H1 (cell line): ENCODE measurements at regions not wholly inside any gene's neighbourhood (a gene's known extent, or its start where the extent isn't known, plus 50 kb on each side); places are given as distances from the start of the nearest gene placed in this dataset.

Experiments
- CTCF ChIA-PET: fragments of 300-600 bp; sonication (Branson Sonifier 250); formaldehyde crosslinking; loops from one replicate; lab custom pipeline; 2021; ENCODE audit not compliant: partially characterized antibody; lab: Charles Lee
- POLR2A ChIA-PET: fragments of 300-600 bp; sonication (Branson Sonifier 250); formaldehyde crosslinking; loops from one replicate; lab custom pipeline; 2021; ENCODE audit warnings: inconsistent platforms; ENCODE audit not compliant: partially characterized antibody; lab: Charles Lee
- DNase-seq, 2 experiments: peaks; one replicate each; pipeline versions ENCODE4 v3.0.0 to v3.0.0-alpha.2; 2010 to 2022; ENCODE audit warnings: low spot score in 2 of 2, low read depth in 1 of 2, mixed read lengths in 1 of 2
- FAIRE-seq: peaks from 2 replicates; lab custom pipeline; 2011; peaks lifted over from hg19 to GRCh38; lab: Jason Lieb, UNC
- H2AFZ ChIP-seq: 2 replicates; pipeline ENCODE4 v1.8.1; 2012; ENCODE audit warnings: low read length, inconsistent platforms
- H2AK5ac ChIP-seq: 2 replicates; pipeline ENCODE4 v1.6.1; 2013; ENCODE audit warnings: low read depth, low read length
- H2BK120ac ChIP-seq: replicated peaks from 2 replicates; pipeline ENCODE3; 2013; ENCODE audit warnings: low read depth, low read length, inconsistent platforms
- H2BK12ac ChIP-seq: 2 replicates; pipeline ENCODE4 v1.6.1; 2013; ENCODE audit warnings: low read depth, low read length
- H2BK15ac ChIP-seq: 2 replicates; pipeline ENCODE4 v1.6.1; 2013; ENCODE audit warnings: low read length
- H2BK20ac ChIP-seq: 2 replicates; pipeline ENCODE4 v1.6.1; 2013; ENCODE audit warnings: low read length
- H2BK5ac ChIP-seq: 2 replicates; pipeline ENCODE4 v1.6.1; 2013; ENCODE audit warnings: low read depth, low read length
- H3K14ac ChIP-seq: 2 replicates; pipeline ENCODE4 v1.6.1; 2013; ENCODE audit warnings: inconsistent platforms; ENCODE audit not compliant: insufficient read length
- H3K18ac ChIP-seq: 2 replicates; pipeline ENCODE4 v1.6.1; 2013; ENCODE audit warnings: low read length; ENCODE audit errors: extremely low read depth
- H3K23ac ChIP-seq: 2 replicates; pipeline ENCODE4 v1.6.1; 2013; ENCODE audit warnings: inconsistent platforms; ENCODE audit not compliant: insufficient read length
- H3K23me2 ChIP-seq: 2 replicates; pipeline ENCODE4 v1.6.1; 2013; ENCODE audit warnings: low read depth, low read length
- H3K27ac ChIP-seq: 2 replicates; pipeline ENCODE4 v1.6.1; 2011; ENCODE audit warnings: low read depth, low read length, inconsistent platforms
- H3K27me3 ChIP-seq, 4 experiments: replicated peaks in 1 of 4; 1 replicate in 1 of 4; 2 replicates in 3 of 4; pipeline versions ENCODE4 v1.6.1 to v1.8.1; 2011 to 2013; ENCODE audit warnings: low read length in 3 of 4, mild to moderate bottlenecking in 3 of 4, inconsistent platforms in 2 of 4, mixed read lengths in 2 of 4, moderate library complexity in 1 of 4; ENCODE audit not compliant: control insufficient read depth in 3 of 4, insufficient read depth in 3 of 4; ENCODE audit errors: extremely low read depth in 1 of 4
- H3K36me3 ChIP-seq, 4 experiments: 2 replicates each; pipeline versions ENCODE4 v1.6.1 to v1.8.1; 2011 to 2013; ENCODE audit warnings: mild to moderate bottlenecking in 4 of 4, low read length in 3 of 4, moderate library complexity in 2 of 4, control low read depth in 1 of 4, inconsistent platforms in 1 of 4; ENCODE audit not compliant: insufficient read depth in 4 of 4, control insufficient read depth in 2 of 4
- H3K4ac ChIP-seq: replicated peaks from 2 replicates; pipeline ENCODE3; 2013; ENCODE audit warnings: low read length, low read depth, mixed read lengths, inconsistent platforms; ENCODE audit not compliant: insufficient read length
- H3K4me1 ChIP-seq, 4 experiments: replicated peaks in 1 of 4; 1 replicate in 1 of 4; 2 replicates in 3 of 4; pipeline versions ENCODE4 v1.6.1 to v1.8.1; 2011 to 2013; ENCODE audit warnings: low read length in 3 of 4, inconsistent platforms in 2 of 4, mixed read lengths in 1 of 4; ENCODE audit not compliant: insufficient read depth in 4 of 4, control insufficient read depth in 3 of 4
- H3K4me2 ChIP-seq, 2 experiments: 2 replicates each; pipeline versions ENCODE4 v1.6.1 to v1.8.1; 2011 to 2013; ENCODE audit warnings: low read depth in 2 of 2, low read length in 2 of 2, control low read depth in 1 of 2, inconsistent platforms in 1 of 2, mild to moderate bottlenecking in 1 of 2; ENCODE audit not compliant: insufficient read depth in 1 of 2
- H3K4me3 ChIP-seq, 4 experiments: fragments of 200-600, 300-600 bp in 1 of 4; sonication (generic), shearing (Covaris generic), sonication (Bioruptor Twin) in 1 of 4; 2 replicates each; pipeline versions ENCODE4 v1.5.1 to v1.8.1; 2011 to 2016; ENCODE audit warnings: low read length in 4 of 4, low read depth in 3 of 4, control low read depth in 2 of 4, inconsistent platforms in 2 of 4, mild to moderate bottlenecking in 2 of 4, mixed read lengths in 1 of 4, moderate library complexity in 1 of 4; ENCODE audit not compliant: insufficient read depth in 2 of 4; ENCODE audit errors: extremely low read depth in 1 of 4
- H3K56ac ChIP-seq: replicated peaks from 2 replicates; pipeline ENCODE3; 2013; ENCODE audit warnings: low read depth, mild to moderate bottlenecking, mixed read lengths, low read length, inconsistent platforms; ENCODE audit not compliant: insufficient read length
- H3K79me1 ChIP-seq: 2 replicates; pipeline ENCODE4 v1.6.1; 2013; ENCODE audit warnings: low read depth, low read length, control low read depth
- H3K79me2 ChIP-seq, 2 experiments: 2 replicates each; pipeline versions ENCODE4 v1.6.1 to v1.8.1; 2012 to 2013; ENCODE audit warnings: low read length in 2 of 2, mild to moderate bottlenecking in 2 of 2, inconsistent platforms in 1 of 2; ENCODE audit not compliant: insufficient read depth in 2 of 2, control insufficient read depth in 1 of 2
- H3K9ac ChIP-seq, 4 experiments: replicated peaks in 1 of 4; 1 replicate in 1 of 4; 2 replicates in 3 of 4; pipeline versions ENCODE4 v1.6.1 to v1.8.1; 2011 to 2013; ENCODE audit warnings: low read depth in 3 of 4, low read length in 3 of 4, control low read depth in 2 of 4, mild to moderate bottlenecking in 2 of 4, moderate library complexity in 2 of 4, inconsistent platforms in 1 of 4; ENCODE audit errors: extremely low read depth in 1 of 4
- H3K9me3 ChIP-seq, 2 experiments: 2 replicates each; pipeline versions ENCODE4 v1.6.1 to v1.8.1; 2012 to 2013; ENCODE audit warnings: mild to moderate bottlenecking in 2 of 2, moderate library complexity in 2 of 2, control low read depth in 1 of 2, inconsistent platforms in 1 of 2, low read depth in 1 of 2, low read length in 1 of 2, mixed read lengths in 1 of 2; ENCODE audit not compliant: insufficient read depth in 2 of 2
- H4K20me1 ChIP-seq, 2 experiments: replicated peaks in 1 of 2; 2 replicates each; pipeline versions ENCODE3 to v1.8.1; 2011 to 2013; ENCODE audit warnings: inconsistent platforms in 2 of 2, low read length in 2 of 2, mild to moderate bottlenecking in 1 of 2; ENCODE audit not compliant: insufficient read depth in 2 of 2, control insufficient read depth in 1 of 2
- H4K5ac ChIP-seq: 2 replicates; pipeline ENCODE4 v1.6.1; 2013; ENCODE audit warnings: low read length, low read depth, mixed read lengths, inconsistent platforms; ENCODE audit not compliant: insufficient read length
- H4K8ac ChIP-seq: 2 replicates; pipeline ENCODE4 v1.8.0; 2013; ENCODE audit warnings: mild to moderate bottlenecking, moderate library complexity, low read length, inconsistent platforms; ENCODE audit not compliant: insufficient read depth; ENCODE audit errors: extremely low read depth
- H4K91ac ChIP-seq: replicated peaks from 2 replicates; pipeline ENCODE3; 2013; ENCODE audit warnings: low read length, mixed read lengths, inconsistent platforms; ENCODE audit not compliant: insufficient read length
- ASH2L ChIP-seq: fragments of 200-600, 300-600 bp; sonication (generic); IDR thresholded peaks from one replicate; pipeline ENCODE4 v1.7.1; 2017; ENCODE audit warnings: low read length
- BRCA1 ChIP-seq: IDR thresholded peaks from 2 replicates; pipeline ENCODE4 v1.6.1; 2012; ENCODE audit warnings: low read depth, low read length, improper control_type of control experiment
- CBX5 ChIP-seq: fragments of 300-800, 300-1000 bp; sonication (generic); IDR thresholded peaks from 2 replicates; pipeline ENCODE4 v1.7.1; 2016; ENCODE audit warnings: antibody characterized with exemption, low read length, low read depth
- GTF2F1 ChIP-seq: IDR thresholded peaks from 2 replicates; pipeline ENCODE4 v1.6.1; 2012; ENCODE audit warnings: low read depth, low read length, improper control_type of control experiment, borderline replicate concordance
- HDAC6 ChIP-seq: IDR thresholded peaks from one replicate; pipeline ENCODE4 v1.7.1; 2012; ENCODE audit warnings: low read depth, mild to moderate bottlenecking, inconsistent platforms, low read length, moderate library complexity
- KDM4A ChIP-seq: IDR thresholded peaks from one replicate; pipeline ENCODE4 v1.7.1; 2012; ENCODE audit warnings: low read depth, mild to moderate bottlenecking, moderate library complexity, low read length, inconsistent platforms; ENCODE audit not compliant: severe bottlenecking
- KDM5A ChIP-seq: fragments of 200-600 bp; IDR thresholded peaks from 2 replicates; pipeline ENCODE4 v1.7.1; 2012; ENCODE audit warnings: mild to moderate bottlenecking, low read length, inconsistent platforms, mixed read lengths
- POLR2AphosphoS5 ChIP-seq: IDR thresholded peaks from 2 replicates; pipeline ENCODE4 v1.6.1; 2011; ENCODE audit warnings: low read depth, low read length
- SP2 ChIP-seq: IDR thresholded peaks from 2 replicates; pipeline ENCODE4 v1.6.1; 2012; ENCODE audit warnings: mild to moderate bottlenecking, low read length, inconsistent platforms
- TCF12 ChIP-seq: IDR thresholded peaks from 2 replicates; pipeline ENCODE4 v1.6.1; 2011; ENCODE audit warnings: low read depth, mild to moderate bottlenecking, low read length
- WGBS, 2 experiments: shearing (Covaris generic) in 1 of 2; methylation state at CpG; one replicate each; pipeline versions ENCODE4 v1.1.6 to v1.1.7; 2013 to 2015; ENCODE audit warnings: low lambda C conversion rate in 2 of 2, mixed read lengths in 2 of 2, inconsistent platforms in 1 of 2, low coverage in 1 of 2, missing lambda C conversion rate in 1 of 2; ENCODE audit not compliant: insufficient replicate concordance in 2 of 2, insufficient coverage in 1 of 2, insufficient read length in 1 of 2; ENCODE audit errors: extremely low coverage in 1 of 2, missing lambda C conversion rate in 1 of 2; 5-methylcytosine and 5-hydroxymethylcytosine counted together
- TF ChIP-seq, protein P1 (sequence below): IDR thresholded peaks from 2 replicates; pipeline ENCODE4 v1.6.1; 2012; ENCODE audit warnings: inconsistent platforms

DNA sequence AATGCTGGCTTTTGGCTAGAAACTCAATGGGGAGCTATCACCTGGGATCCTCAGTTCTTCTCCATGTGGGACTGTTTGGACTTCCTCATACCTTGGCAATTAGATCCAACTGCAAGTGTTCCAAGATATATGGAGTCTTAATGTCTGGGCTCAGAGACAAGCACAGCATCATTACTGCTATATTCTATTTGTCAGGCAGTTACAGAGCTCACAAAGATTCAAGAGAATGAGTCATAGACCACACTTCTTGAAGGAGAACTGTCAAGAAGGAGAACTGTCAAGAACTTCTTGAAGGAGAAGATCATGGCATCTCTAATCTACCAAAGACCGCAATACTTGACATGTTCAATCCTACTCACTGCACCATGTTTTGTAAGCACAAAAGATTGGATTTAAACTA, 106.8 kb upstream of the NREP start:
- no peaks in the 10 kb centered on the region for H3K9me3 ChIP-seq
- H3K27me3 ChIP-seq: peaks cover 0 to 1% (median 0%) of the 10 kb centered on the region in 4 experiments; a peak in 1 of 7 replicates
- no peak overlapping the region for H2BK120ac ChIP-seq
- H2AK5ac ChIP-seq: no peak overlapping the region
- no peak overlapping the region for H3K4me2 ChIP-seq
- no peaks in the 10 kb centered on the region for H3K4me1 ChIP-seq
- no peaks in the 10 kb centered on the region for H4K20me1 ChIP-seq
- no peak overlapping the region for H4K8ac ChIP-seq
- no peaks in the 10 kb centered on the region for H3K23me2 ChIP-seq
- no peak overlapping the region for H3K23ac ChIP-seq
- H3K27ac ChIP-seq: no peak overlapping the region
- no peak overlapping the region for H3K4me3 ChIP-seq
- no peak overlapping the region for H3K14ac ChIP-seq
- no peaks in the 10 kb centered on the region for H3K79me1 ChIP-seq
- no peak overlapping the region for H4K5ac ChIP-seq
- ChIA-PET POLR2A (no interaction called here), CTCF (interaction anchor here (0.6 kb wide), 1 partner anchor 178 kb away, joined by 3 read pairs; no protein-coding TSS in a partner anchor)
- H3K4ac ChIP-seq: no peak overlapping the region
- FAIRE-seq (no peak), DNase-seq (no peak)
- no peak overlapping the region for H2BK20ac ChIP-seq
- H2AFZ ChIP-seq: no peak overlapping the region
- H3K18ac ChIP-seq: no peak overlapping the region
- TF ChIP-seq KDM4A (no peak), ASH2L (no peak), KDM5A (no peak), CBX5 (no peak), BRCA1 (no peak), GTF2F1 (no peak), TCF12 (no peak), POLR2AphosphoS5 (no peak), SP2 (no peak), HDAC6 (no peak)
- TF ChIP-seq, protein P1, sequence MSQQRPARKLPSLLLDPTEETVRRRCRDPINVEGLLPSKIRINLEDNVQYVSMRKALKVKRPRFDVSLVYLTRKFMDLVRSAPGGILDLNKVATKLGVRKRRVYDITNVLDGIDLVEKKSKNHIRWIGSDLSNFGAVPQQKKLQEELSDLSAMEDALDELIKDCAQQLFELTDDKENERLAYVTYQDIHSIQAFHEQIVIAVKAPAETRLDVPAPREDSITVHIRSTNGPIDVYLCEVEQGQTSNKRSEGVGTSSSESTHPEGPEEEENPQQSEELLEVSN: no peak
- H2BK12ac ChIP-seq: no peak overlapping the region
- no peak overlapping the region for H3K9ac ChIP-seq
- H3K56ac ChIP-seq: no peak overlapping the region
- H2BK5ac ChIP-seq: no peak overlapping the region
- H3K36me3 ChIP-seq: no peaks in the 10 kb centered on the region
- H2BK15ac ChIP-seq: no peak overlapping the region
- WGBS, 2 experiments: 92% methylated on average over 1 of the region's 1 CpG; no CpG with 5 or more reads in 1 of the 2 experiments
- no peak overlapping the region for H4K91ac ChIP-seq
- no peaks in the 10 kb centered on the region for H3K79me2 ChIP-seq
